GM12878 (cell line): ENCODE measurements at regions not wholly inside any gene's neighbourhood (a gene's known extent, or its start where the extent isn't known, plus 50 kb on each side); places are given as distances from the start of the nearest gene placed in this dataset.

Source experiments
- ATAC-seq: fragments of 200-7000 bp; cut with Tn5 transposase; 3 replicates; pipeline ENCODE4 v1.9.1; 2020; ENCODE audit warnings: mild to moderate bottlenecking, moderate library complexity
- BruUV-seq: library from RNA; stranded (reverse); fragments of 400-500 nt; replicated peaks from 2 replicates; lab custom pipeline; 2021; lab: Mats Ljungman, UMichigan
- CTCF ChIA-PET: fragments of 300-600 bp; sonication (Branson Sonifier 250); formaldehyde crosslinking; extraction: SDS; loops from one replicate; lab custom pipeline; 2021; ENCODE audit warnings: inconsistent platforms; lab: Yijun Ruan, JAX
- POLR2A ChIA-PET: fragments of 350-600 bp; formaldehyde crosslinking; extraction: SDS; loops from one replicate; lab custom pipeline; 2021; ENCODE audit warnings: inconsistent platforms; lab: Charles Lee
- RAD21 ChIA-PET: fragments of 300-600 bp; sonication (Branson Sonifier 250); formaldehyde crosslinking; loops from one replicate; lab custom pipeline; 2023; ENCODE audit warnings: antibody characterized with exemption; ENCODE audit not compliant: unreplicated experiment; lab: Charles Lee
- SMC1A ChIA-PET: fragments of 300-600 bp; sonication (Branson Sonifier 250); formaldehyde crosslinking; loops from one replicate; lab custom pipeline; 2023; ENCODE audit not compliant: unreplicated experiment, uncharacterized antibody; lab: Charles Lee
- DNase-seq: peaks from one replicate; pipeline ENCODE4 v3.0.0-alpha.2; 2011; ENCODE audit warnings: low read depth, low spot score
- FAIRE-seq: peaks from 3 replicates; lab custom pipeline; 2011; peaks lifted over from hg19 to GRCh38; lab: Jason Lieb, UNC
- H2AFZ ChIP-seq: 2 replicates; pipeline ENCODE4 v1.6.0; 2011; ENCODE audit warnings: low read depth, low read length, control low read depth; ENCODE audit not compliant: control insufficient read depth
- H3K27ac ChIP-seq: 2 replicates; pipeline ENCODE4 v1.5.1; 2011; ENCODE audit warnings: control low read depth; ENCODE audit not compliant: control insufficient read depth, insufficient read depth
- H3K27me3 ChIP-seq, 2 experiments: replicated peaks in 1 of 2; 2 replicates each; pipeline versions ENCODE4 v1.6.0 to v1.6.1; 2011; ENCODE audit warnings: low read length in 1 of 2; ENCODE audit not compliant: control insufficient read depth in 2 of 2, insufficient read depth in 2 of 2
- H3K36me3 ChIP-seq, 2 experiments: 2 replicates each; pipeline ENCODE4 v1.5.1; 2011; ENCODE audit warnings: low read length in 1 of 2; ENCODE audit not compliant: control insufficient read depth in 2 of 2, insufficient read depth in 2 of 2
- H3K4me1 ChIP-seq: 2 replicates; pipeline ENCODE4 v1.6.1; 2011; ENCODE audit warnings: mild to moderate bottlenecking, low read length, moderate library complexity, mixed read lengths; ENCODE audit not compliant: control insufficient read depth, insufficient read depth
- H3K4me2 ChIP-seq: 2 replicates; pipeline ENCODE4 v1.6.0; 2011; ENCODE audit warnings: control low read depth; ENCODE audit not compliant: control insufficient read depth, insufficient read depth
- H3K4me3 ChIP-seq: fragments of 200-600 bp; sonication (generic); 2 replicates; pipeline ENCODE4 v1.5.1; 2016
- H3K79me2 ChIP-seq: 2 replicates; pipeline ENCODE4 v1.6.0; 2011; ENCODE audit warnings: low read length; ENCODE audit not compliant: control insufficient read depth, insufficient read depth
- H3K9ac ChIP-seq: 2 replicates; pipeline ENCODE4 v1.8.0; 2011; ENCODE audit warnings: low read length, control low read depth, mixed read lengths; ENCODE audit not compliant: control insufficient read depth, insufficient read depth
- H3K9me3 ChIP-seq: replicated peaks from 3 replicates; pipeline ENCODE4 v1.5.1; 2011; ENCODE audit warnings: mild to moderate bottlenecking, low read length; ENCODE audit not compliant: control insufficient read depth, insufficient read depth
- H4K20me1 ChIP-seq: 2 replicates; pipeline ENCODE4 v1.6.0; 2011; ENCODE audit not compliant: control insufficient read depth, insufficient read depth
- BACH1 ChIP-seq: fragments of 450-650 bp; IDR thresholded peaks from 2 replicates; pipeline ENCODE4 v1.6.1; 2017; ENCODE audit warnings: mild to moderate bottlenecking, borderline replicate concordance
- CHD1 ChIP-seq: IDR thresholded peaks from 2 replicates; pipeline ENCODE4 v1.6.1; 2012; ENCODE audit warnings: low read depth, low read length, improper control_type of control experiment
- CHD4 ChIP-seq: fragments of 200-600 bp; sonication (generic); IDR thresholded peaks from 2 replicates; pipeline ENCODE4 v1.6.1; 2016; ENCODE audit warnings: mild to moderate bottlenecking
- DPF2 ChIP-seq: fragments of 450-650 bp; IDR thresholded peaks from 2 replicates; pipeline ENCODE4 v1.6.1; 2017; ENCODE audit warnings: mild to moderate bottlenecking
- HDGF ChIP-seq: fragments of 450-650 bp; IDR thresholded peaks from 2 replicates; pipeline ENCODE4 v1.6.1; 2016; ENCODE audit warnings: antibody characterized with exemption
- NFXL1 ChIP-seq: fragments of 450-650 bp; IDR thresholded peaks from 2 replicates; pipeline ENCODE4 v1.6.1; 2017; ENCODE audit warnings: antibody characterized with exemption, mild to moderate bottlenecking, borderline replicate concordance
- POU2F2 ChIP-seq: IDR thresholded peaks from 3 replicates; pipeline ENCODE4 v1.6.1; 2011; ENCODE audit warnings: low read depth, mild to moderate bottlenecking, low read length, borderline replicate concordance
- RELA ChIP-seq: fragments of 450-650 bp; IDR thresholded peaks from 2 replicates; pipeline ENCODE4 v1.8.0; 2014; ENCODE audit warnings: borderline replicate concordance; ENCODE audit not compliant: partially characterized antibody
- ZZZ3 ChIP-seq: IDR thresholded peaks from 2 replicates; pipeline ENCODE4 v1.6.1; 2011; ENCODE audit warnings: low read depth; ENCODE audit not compliant: control insufficient read depth, insufficient read length
- in situ Hi-C: fragments of 300-500 bp; cut with MboI; formaldehyde crosslinking; loops from 9 replicates; pipeline ENCODE4 v1.14.3; 2018; ENCODE audit warnings: mixed read lengths
- intact Hi-C: fragments of 100-400 bp; cut with micrococcal nuclease; formaldehyde crosslinking; loops from one replicate; pipeline ENCODE4 v1.14.2; 2022; ENCODE audit not compliant: unreplicated experiment
- TF ChIP-seq, protein P1 (sequence below): IDR thresholded peaks from 2 replicates; pipeline ENCODE4 v1.6.1; 2011; ENCODE audit warnings: mild to moderate bottlenecking, low read depth, low read length, moderate library complexity; ENCODE audit not compliant: insufficient replicate concordance
- TF ChIP-seq, protein P2 (sequence below): fragments of 450-650 bp; formaldehyde crosslinking; IDR thresholded peaks from 2 replicates; pipeline ENCODE4 v1.4.0; 2022; ENCODE audit warnings: mild to moderate bottlenecking, moderate library complexity

DNA sequence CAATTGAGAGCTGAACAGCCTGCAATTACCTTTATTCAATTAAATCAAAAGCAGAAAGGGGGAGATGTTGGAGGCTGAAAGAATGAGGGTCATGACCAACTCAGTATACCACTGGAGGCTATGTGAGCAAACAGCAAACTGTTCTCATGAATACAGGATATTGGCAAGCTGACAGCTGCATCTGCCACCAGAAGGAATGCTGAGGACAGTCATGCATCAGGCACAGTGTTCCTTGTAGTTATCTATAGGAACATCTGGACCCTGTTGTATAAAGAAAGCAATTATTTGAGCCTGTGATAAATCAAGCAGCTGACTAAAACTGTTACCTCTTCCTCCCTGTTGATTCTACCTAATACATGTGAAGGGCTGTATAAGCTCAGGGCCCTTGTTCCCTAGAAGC is 2064.6 kb downstream of the TP53TG3F start:
- intact Hi-C loops: no loop called here
- no peak overlapping the region for H3K4me3 ChIP-seq
- in situ Hi-C loops: loop anchor here (5.0 kb wide), 1 partner anchor 372 kb away; no protein-coding TSS in a partner anchor
- no peak for FAIRE-seq
- BruUV-seq: no TSS peak
- no peaks in the 10 kb centered on the region for H3K4me1 ChIP-seq
- no peaks in the 10 kb centered on the region for H3K36me3 ChIP-seq
- H3K79me2 ChIP-seq: no peaks in the 10 kb centered on the region
- ChIA-PET RAD21 (no interaction called here), CTCF (no interaction called here), POLR2A (no interaction called here), SMC1A (no interaction called here)
- H2AFZ ChIP-seq: no peak overlapping the region
- H3K27ac ChIP-seq: no peak overlapping the region
- H4K20me1 ChIP-seq: no peaks in the 10 kb centered on the region
- no peak overlapping the region for H3K9ac ChIP-seq
- no peak for ATAC-seq
- no peak overlapping the region for H3K4me2 ChIP-seq
- TF ChIP-seq RELA (no peak), DPF2 (no peak), NFXL1 (no peak), CHD4 (no peak), HDGF (no peak), CHD1 (no peak), BACH1 (no peak), POU2F2 (no peak), ZZZ3 (no peak)
- TF ChIP-seq, protein P1, sequence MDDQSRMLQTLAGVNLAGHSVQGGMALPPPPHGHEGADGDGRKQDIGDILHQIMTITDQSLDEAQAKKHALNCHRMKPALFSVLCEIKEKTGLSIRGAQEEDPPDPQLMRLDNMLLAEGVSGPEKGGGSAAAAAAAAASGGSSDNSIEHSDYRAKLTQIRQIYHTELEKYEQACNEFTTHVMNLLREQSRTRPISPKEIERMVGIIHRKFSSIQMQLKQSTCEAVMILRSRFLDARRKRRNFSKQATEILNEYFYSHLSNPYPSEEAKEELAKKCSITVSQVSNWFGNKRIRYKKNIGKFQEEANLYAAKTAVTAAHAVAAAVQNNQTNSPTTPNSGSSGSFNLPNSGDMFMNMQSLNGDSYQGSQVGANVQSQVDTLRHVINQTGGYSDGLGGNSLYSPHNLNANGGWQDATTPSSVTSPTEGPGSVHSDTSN: no peak
- TF ChIP-seq, protein P2, sequence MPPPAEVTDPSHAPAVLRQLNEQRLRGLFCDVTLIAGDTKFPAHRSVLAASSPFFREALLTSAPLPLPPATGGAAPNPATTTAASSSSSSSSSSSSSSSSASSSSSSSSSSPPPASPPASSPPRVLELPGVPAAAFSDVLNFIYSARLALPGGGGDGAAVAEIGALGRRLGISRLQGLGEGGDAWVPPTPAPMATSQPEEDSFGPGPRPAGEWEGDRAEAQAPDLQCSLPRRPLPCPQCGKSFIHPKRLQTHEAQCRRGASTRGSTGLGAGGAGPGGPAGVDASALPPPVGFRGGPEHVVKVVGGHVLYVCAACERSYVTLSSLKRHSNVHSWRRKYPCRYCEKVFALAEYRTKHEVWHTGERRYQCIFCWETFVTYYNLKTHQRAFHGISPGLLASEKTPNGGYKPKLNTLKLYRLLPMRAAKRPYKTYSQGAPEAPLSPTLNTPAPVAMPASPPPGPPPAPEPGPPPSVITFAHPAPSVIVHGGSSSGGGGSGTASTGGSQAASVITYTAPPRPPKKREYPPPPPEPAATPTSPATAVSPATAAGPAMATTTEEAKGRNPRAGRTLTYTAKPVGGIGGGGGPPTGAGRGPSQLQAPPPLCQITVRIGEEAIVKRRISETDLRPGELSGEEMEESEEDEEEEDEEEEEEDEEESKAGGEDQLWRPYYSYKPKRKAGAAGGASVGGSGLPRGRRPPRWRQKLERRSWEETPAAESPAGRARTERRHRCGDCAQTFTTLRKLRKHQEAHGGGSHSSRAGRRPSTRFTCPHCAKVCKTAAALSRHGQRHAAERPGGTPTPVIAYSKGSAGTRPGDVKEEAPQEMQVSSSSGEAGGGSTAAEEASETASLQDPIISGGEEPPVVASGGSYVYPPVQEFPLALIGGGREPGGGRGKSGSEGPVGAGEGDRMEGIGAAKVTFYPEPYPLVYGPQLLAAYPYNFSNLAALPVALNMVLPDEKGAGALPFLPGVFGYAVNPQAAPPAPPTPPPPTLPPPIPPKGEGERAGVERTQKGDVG: no peak
- H3K9me3 ChIP-seq: no peaks in the 10 kb centered on the region; the same call in 2 of the 3 replicates
- no peaks in the 10 kb centered on the region for H3K27me3 ChIP-seq
- DNase-seq: no peak
